GM18873 (cell line): ENCODE measurements at regions not wholly inside any gene's neighbourhood (a gene's known extent, or its start where the extent isn't known, plus 50 kb on each side); places are given as distances from the start of the nearest gene placed in this dataset.
"Not testable (repeated sequence)": the region's sequence is repeated elsewhere in the genome, so short reads cannot be mapped to it uniquely, and the experiment has no call there.

Experiments
- ATAC-seq: cut with Tn5 transposase; IDR thresholded peaks from one replicate; pipeline ENCODE4 v1.9.1; 2021; ENCODE audit warnings: mild to moderate bottlenecking, moderate library complexity, moderate number of reproducible peaks; ENCODE audit not compliant: unreplicated experiment, low FRiP score

DNA sequence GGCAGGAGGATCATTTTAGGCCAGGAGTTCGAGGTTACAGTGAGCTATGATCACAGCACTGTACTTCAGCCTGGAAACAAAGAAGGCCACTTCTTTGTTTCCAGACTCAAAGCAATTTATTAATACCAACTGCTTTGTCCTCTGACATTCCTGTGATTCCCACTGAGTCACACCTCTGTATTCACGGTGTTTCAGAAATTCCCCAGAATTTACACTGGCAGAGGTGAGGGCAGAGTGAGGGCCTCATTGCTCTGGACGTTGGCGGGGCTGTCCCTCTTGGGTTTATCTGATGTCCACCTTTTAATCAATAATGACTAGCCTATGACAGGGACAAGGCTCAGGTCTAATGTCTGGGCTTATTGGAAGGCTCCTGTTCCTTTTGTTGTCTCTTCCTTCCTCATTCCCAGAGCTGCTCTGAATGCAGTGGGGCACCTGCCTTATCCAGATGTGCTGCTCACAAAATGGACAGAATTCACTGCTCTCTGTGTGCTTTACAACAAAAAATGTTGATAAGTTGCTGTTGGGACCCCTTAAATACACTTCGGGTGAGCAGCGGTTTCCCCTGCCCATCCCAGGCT is 160.1 kb downstream of the BCL2L11 start:
- ATAC-seq: not testable (repeated sequence)

DNA sequence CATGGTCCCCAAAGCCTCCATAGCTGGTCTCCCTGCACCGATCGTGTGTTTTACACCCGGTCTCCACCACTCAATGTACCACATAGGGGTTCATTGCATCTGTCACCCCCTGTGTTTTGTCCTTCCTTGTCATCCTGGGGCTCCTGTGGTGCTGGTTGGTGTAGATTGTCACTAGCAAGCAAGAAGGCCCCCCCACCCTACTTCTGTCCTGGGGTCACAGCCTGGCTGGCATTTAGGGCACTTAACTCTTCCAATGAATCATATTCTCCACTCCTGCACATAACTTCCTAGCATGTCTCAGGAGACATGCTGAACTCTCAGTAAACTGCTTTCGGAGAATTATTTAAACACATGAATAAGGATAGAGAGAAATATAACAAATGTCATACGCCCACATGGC is 161.4 kb downstream of the BCL2L11 start:
- ATAC-seq: not testable (repeated sequence)

- ATAC-seq: not testable (repeated sequence)
Observed at GRCh38 chr2:111287646-111288568, 167.2 kb downstream of the BCL2L11 start.

- not testable (repeated sequence) for ATAC-seq
Observed at GRCh38 chr2:111290370-111290769, 169.7 kb downstream of the BCL2L11 start.

GRCh38 chr2:111291566-111291965 is 170.9 kb downstream of the BCL2L11 start:
- not testable (repeated sequence) for ATAC-seq

DNA sequence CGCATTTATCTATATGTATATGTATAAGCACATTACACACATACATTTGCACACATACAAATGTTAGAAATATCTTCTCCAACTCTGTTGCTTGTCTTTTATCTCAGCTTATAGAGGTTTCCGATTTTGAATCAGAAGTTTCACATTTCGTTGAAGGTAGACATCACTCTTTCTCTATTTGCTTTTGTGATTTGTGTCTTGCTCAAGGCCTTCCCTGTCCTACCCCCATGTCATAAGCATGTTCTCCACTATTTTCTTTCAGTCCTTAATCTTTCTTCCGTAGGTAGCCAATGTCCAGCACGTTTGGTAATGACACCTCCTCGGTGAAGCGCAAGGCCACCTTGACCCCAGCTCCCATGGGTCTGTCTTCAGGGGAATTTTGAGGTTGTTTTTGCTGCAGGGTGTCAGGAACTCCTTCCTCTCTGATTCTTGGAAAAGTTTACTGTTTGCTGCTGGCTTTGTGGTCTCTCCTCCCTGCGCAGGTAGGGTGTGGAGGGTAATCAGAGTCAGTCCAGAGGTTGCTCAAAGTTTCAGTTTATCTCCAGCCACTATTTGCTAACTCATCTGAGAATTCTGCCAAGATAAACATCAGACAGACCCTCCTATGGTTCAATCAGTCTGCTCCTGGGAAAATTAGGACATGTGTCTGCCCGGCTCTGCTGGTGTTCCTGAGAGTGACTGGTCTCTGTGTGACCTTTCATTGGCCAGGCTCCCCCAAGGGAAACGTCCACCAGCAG is 171.7 kb downstream of the BCL2L11 start:
- not testable (repeated sequence) for ATAC-seq

DNA sequence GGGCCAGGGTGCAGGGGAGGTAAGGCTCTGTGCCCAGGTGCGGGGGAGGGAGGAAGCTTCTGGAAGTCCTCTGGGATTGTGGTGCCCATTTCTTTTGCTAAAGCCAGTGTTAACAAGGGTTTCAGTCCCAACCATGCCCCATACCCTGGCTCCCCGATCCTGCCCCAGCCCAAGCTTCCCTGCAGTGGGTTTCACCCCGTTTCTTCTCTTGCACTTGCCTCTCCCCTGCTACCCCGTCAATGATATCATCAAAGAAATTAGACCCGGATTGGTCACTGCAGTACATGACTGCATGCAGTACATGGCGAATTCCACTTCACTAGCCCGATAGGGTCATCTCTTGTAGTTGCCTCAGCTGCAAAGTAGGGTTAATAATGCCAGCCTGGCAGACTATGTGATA is 174.0 kb downstream of the BCL2L11 start:
- not testable (repeated sequence) for ATAC-seq

DNA sequence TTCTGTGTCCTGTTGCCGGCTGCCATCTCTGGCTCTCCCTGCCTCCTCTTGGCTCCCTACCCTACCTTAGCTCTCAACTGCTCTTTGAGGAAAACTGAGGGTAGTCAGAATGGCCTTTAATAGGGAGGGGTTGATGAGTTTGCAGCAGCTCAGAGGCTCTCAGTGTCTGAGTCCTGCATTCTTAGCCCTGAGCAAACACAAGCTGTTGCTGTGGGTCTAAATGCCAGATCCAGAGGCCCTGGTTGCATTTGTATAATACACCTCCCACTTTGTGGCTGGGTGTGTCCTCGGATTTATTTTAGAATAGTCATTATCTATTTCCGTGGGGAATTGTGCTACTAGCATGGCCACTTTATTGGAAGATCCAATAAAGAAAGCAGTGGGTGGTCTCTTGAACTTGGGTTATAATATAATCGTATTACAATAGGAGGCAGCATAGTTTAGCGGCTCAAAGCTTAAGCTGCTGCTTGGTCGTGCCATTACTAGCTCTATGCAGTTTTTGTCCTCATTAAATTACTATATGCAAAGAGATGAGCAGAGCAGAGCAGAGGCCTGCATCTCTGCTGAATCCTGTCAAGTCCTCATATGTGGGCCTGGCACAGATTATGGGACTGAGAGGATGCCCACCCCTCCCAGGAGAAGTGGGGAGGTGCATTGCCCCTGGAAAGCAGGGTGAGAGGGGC is 175.5 kb downstream of the BCL2L11 start:
- ATAC-seq: not testable (repeated sequence)

GRCh38 chr2:111297128-111297527 is 176.4 kb downstream of the BCL2L11 start:
- ATAC-seq: not testable (repeated sequence)

DNA sequence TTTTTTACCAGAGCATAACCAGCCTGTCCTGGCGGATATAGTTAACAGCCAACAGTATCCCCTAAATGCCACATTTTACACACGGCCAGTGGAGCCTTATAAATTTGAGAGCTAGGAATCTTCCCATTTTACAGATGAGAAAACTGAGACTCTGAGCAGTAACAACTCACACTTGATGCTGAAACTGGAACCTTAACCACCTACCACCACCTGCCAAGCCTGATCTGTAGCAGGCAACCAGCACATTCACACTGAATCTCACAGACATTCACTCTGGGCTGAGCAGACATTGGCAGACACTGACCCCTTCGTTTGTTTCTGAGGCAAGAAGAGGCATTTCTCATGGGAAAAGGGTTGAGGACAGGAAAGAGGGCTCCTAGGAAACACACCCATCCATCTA is 178.2 kb downstream of the BCL2L11 start:
- not testable (repeated sequence) for ATAC-seq

DNA sequence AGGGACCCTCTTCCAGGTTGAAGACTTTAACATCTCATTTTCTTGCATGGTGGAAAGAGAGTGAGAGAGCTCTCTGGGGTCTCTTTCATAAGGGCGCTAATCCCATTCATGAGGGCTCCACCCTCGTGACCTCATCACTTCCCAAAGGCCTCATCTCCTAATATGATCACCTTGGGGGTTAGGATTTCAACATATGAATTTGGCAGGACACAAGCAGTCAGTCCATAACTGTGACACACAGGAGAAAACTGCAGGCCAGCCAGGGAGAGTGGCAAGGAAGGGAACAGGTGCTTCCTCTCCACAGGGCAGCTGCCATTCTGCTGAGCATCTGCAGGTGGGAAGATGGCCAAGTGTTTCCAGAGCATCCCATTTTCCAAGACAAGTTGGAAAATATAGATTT is 178.9 kb downstream of the BCL2L11 start:
- ATAC-seq: not testable (repeated sequence)

GRCh38 chr2:111301677-111302076 is 181.0 kb downstream of the BCL2L11 start:
- ATAC-seq: not testable (repeated sequence)

GRCh38 chr2:111302397-111303218 is 181.9 kb downstream of the BCL2L11 start:
- ATAC-seq: not testable (repeated sequence)

DNA sequence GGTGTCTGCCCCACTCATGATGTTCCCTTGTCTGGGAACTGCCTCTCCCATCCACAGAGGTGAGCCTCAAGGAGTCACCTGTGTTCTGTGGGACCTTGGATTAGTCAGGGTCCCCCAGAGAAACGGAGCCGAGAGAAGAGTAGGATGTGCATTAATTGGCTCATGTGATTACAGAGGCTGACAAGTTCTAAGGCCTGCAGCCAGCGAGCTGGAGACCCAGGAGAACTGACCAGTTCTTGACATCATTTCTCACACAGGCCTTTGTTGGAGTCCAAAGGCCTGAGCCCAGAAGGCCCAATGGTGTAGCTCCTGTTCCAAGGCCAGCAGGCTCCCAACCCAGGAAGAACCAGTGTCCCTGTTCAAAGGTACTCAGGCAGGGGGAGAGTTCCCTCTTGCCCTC is 186.6 kb downstream of the BCL2L11 start:
- ATAC-seq: not testable (repeated sequence)

GRCh38 chr2:111309231-111310075 is 188.7 kb downstream of the BCL2L11 start:
- ATAC-seq: not testable (repeated sequence)

DNA sequence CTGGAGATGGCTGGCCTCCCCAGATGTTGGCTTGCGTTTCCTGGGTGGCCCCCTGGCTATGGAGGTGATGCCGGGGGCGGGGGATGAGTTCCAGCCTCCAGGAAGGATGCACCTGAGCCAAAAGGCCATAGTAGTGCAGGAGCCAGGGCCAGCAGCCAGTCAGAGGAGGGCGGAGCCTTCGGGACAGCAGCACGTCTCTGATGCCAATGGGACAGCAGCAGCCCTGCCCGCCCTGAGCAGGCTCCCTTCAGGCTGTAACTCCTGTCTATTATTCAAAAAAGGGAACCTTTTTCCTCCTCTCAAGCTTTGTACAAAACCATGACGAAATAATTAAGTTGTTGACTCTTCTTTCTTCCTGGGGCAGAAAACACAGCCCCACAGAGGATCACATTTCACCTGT is 189.7 kb downstream of the BCL2L11 start:
- ATAC-seq: not testable (repeated sequence)

- not testable (repeated sequence) for ATAC-seq
Observed at GRCh38 chr2:111311568-111311967, 190.9 kb downstream of the BCL2L11 start.

DNA sequence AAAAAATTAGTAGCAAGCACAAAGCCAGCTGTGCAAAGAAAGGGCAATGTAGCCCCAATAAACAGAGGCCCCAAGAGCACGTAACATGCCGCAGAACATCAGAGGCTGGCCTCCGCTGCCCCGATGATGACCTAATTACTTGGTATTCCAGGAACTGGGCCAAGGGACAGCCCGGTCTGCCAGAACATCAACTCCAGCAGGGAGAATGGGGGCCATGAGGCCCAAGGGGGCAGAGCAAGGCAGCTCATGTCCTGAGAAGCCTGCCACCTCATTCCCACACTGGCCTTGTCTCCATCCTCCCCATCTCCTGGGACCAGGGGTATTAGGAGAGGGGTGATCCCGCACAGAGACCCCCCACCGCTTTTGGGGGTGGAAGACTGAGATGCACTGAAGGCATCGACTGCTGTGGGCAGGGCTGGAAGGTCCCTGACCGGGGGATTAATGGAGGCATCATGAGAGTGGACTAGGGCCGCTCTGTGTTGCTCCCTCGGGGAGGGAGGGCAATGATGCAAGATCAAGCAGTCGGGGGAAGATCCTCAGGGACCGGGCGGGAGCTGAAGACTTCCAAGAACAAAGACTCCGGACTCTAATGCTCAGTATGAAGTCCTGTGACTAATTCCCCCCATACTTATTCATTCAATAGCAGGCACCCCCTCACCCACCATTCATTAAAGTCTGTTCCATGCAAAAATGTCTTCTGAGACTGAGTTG is 192.3 kb downstream of the BCL2L11 start:
- not testable (repeated sequence) for ATAC-seq
